Breast epithelium (tissue), 4 donors: ENCODE measurements at regions not wholly inside any gene's neighbourhood (a gene's known extent, or its start where the extent isn't known, plus 50 kb on each side); places are given as distances from the start of the nearest gene placed in this dataset.
"Not testable (repeated sequence)": the region's sequence is repeated elsewhere in the genome, so short reads cannot be mapped to it uniquely, and the experiment has no call there.

Experiments
- DNase-seq, 2 donors: peaks; one replicate each; pipeline ENCODE4 v3.0.0-alpha.2; 2019; ENCODE audit warnings: low spot score in 2 of 2
- H3K27ac ChIP-seq, 2 donors: fragments of 200-600 bp; sonication (generic) in 1 of 2; one replicate each; pipeline ENCODE4 v1.5.1; 2016 to 2019; ENCODE audit warnings: mild to moderate bottlenecking in 1 of 2
- H3K27me3 ChIP-seq, 2 donors: fragments of 200-600 bp; sonication (generic) in 1 of 2; one replicate each; pipeline versions ENCODE4 v1.5.1 to v1.6.0; 2017 to 2019; ENCODE audit warnings: control low read depth in 1 of 2, mild to moderate bottlenecking in 1 of 2
- H3K36me3 ChIP-seq: fragments of 200-600 bp; one replicate; pipeline ENCODE4 v1.5.1; 2019
- H3K4me1 ChIP-seq, 2 donors: fragments of 200-600 bp; sonication (generic); one replicate each; pipeline ENCODE4 v1.5.1; 2016 to 2019; ENCODE audit warnings: control low read depth in 1 of 2
- H3K4me3 ChIP-seq, 3 donors: fragments of 200-600 bp; sonication (generic); 1 replicate in 2 of 3; 2 replicates in 1 of 3; pipeline ENCODE4 v1.5.1; 2016 to 2019; ENCODE audit warnings: mild to moderate bottlenecking in 3 of 3, moderate library complexity in 2 of 3
- H3K9me3 ChIP-seq, 2 donors: fragments of 200-600 bp; sonication (generic) in 1 of 2; one replicate each; pipeline ENCODE4 v1.5.1; 2016 to 2019; ENCODE audit warnings: control low read depth in 1 of 2
- POLR2A ChIP-seq: fragments of 450-650 bp; IDR thresholded peaks from one replicate; pipeline ENCODE4 v1.6.1; 2016; ENCODE audit warnings: antibody characterized with exemption, mild to moderate bottlenecking, moderate library complexity
- POLR2AphosphoS5 ChIP-seq, 3 donors: sonication (generic); formaldehyde crosslinking; IDR thresholded peaks; one replicate each; pipeline ENCODE4 v1.6.1; 2017; ENCODE audit warnings: antibody characterized with exemption in 3 of 3
- intact Hi-C: fragments of 100-400 bp; cut with DNase I; formaldehyde crosslinking; loops from one replicate; pipeline ENCODE4 v1.15.1; 2023; ENCODE audit warnings: low total_unique reads
- TF ChIP-seq, protein P1 (sequence below), 3 donors: fragments of 450-650 bp; IDR thresholded peaks; one replicate each; pipeline ENCODE4 v1.5.1; 2016 to 2017; ENCODE audit warnings: antibody characterized with exemption in 3 of 3, mild to moderate bottlenecking in 3 of 3, moderate library complexity in 3 of 3

DNA sequence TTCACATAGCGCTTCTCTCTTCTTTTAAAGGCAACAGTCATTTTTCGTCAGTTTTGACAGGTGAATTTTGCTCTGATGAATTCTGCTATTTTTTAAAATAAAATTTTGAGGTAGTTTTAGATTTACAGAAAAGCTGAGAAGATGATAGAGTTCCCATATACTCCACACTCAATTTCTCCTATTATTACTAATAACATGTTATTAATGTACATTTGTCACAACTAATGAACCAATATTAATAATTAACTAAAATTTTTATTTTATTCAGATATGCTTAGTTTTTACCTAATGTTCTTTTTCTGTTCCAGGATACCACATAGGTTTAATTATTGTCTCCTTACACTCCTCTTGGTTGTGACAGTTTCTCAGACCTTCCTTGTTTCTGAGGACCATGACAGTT lies 197.0 kb downstream of the ZC3H11B start:
- Histone ChIP-seq H3K36me3 (no peaks in the 10 kb centered on the region), H3K9me3 (no peaks in the 10 kb centered on the region), H3K4me3 (no peak overlapping the region), H3K4me1 (no peaks in the 10 kb centered on the region), H3K27ac (no peak overlapping the region), H3K27me3 (no peaks in the 10 kb centered on the region)
- TF ChIP-seq, protein P1, sequence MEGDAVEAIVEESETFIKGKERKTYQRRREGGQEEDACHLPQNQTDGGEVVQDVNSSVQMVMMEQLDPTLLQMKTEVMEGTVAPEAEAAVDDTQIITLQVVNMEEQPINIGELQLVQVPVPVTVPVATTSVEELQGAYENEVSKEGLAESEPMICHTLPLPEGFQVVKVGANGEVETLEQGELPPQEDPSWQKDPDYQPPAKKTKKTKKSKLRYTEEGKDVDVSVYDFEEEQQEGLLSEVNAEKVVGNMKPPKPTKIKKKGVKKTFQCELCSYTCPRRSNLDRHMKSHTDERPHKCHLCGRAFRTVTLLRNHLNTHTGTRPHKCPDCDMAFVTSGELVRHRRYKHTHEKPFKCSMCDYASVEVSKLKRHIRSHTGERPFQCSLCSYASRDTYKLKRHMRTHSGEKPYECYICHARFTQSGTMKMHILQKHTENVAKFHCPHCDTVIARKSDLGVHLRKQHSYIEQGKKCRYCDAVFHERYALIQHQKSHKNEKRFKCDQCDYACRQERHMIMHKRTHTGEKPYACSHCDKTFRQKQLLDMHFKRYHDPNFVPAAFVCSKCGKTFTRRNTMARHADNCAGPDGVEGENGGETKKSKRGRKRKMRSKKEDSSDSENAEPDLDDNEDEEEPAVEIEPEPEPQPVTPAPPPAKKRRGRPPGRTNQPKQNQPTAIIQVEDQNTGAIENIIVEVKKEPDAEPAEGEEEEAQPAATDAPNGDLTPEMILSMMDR (IDR thresholded peaks at IDR 0.05) = no peak
- TF ChIP-seq POLR2AphosphoS5 (IDR thresholded peaks at IDR 0.05) (no peak), POLR2A (no peak)
- no peak for DNase-seq
- intact Hi-C loops = no loop called here

DNA sequence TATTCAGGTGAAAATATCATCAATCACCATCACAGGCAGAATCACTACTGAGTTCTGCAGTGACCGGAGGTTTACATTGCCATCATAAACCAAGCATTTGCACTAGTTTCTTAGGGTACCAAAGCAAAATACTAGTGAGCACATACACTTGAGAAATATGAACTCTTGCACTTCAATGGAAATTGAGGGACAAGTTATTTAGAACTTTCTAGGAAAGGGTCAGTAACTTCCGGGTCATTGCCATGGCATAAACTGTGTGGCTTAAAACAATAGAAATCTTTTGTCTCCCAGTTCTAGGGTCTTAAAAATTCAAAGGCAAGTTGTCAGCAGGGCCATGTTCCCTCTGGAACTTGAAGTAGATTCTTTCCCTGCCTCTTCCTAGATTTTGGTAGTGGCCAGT lies 197.5 kb downstream of the ZC3H11B start:
- no peak for DNase-seq
- no peaks in the 10 kb centered on the region for H3K9me3 ChIP-seq
- H3K36me3 ChIP-seq = no peaks in the 10 kb centered on the region
- no peak for TF ChIP-seq POLR2AphosphoS5 (IDR thresholded peaks at IDR 0.05)
- TF ChIP-seq, protein P1 (IDR thresholded peaks at IDR 0.05) = no peak
- no peaks in the 10 kb centered on the region for H3K4me1 ChIP-seq
- no peaks in the 10 kb centered on the region for H3K27me3 ChIP-seq
- H3K4me3 ChIP-seq = no peak overlapping the region
- H3K27ac ChIP-seq = no peak overlapping the region
- intact Hi-C loops = no loop called here

DNA sequence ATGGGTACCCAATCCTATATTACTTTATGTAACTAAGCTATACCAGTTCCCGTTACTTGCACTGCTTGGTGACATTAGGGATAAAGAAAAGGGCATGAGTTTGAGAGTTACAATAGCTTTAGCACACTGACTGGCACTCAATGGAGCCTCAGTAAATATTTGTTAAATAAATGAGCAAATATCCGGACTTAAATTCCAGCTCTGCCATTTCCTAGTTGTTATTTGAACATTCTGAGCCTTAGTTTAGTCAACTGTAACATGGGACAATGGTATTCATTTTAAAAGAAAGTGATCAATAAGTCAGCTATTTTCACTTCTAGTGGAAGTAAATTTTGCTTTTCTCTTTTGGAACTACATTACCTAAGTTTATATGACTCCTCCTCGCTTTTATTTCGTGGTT lies 198.7 kb downstream of the ZC3H11B start:
- intact Hi-C loops = no loop called here
- Histone ChIP-seq H3K27ac (no peak overlapping the region), H3K4me3 (no peak overlapping the region), H3K36me3 (no peaks in the 10 kb centered on the region), H3K27me3 (no peaks in the 10 kb centered on the region), H3K4me1 (no peaks in the 10 kb centered on the region), H3K9me3 (no peaks in the 10 kb centered on the region)
- no peak for DNase-seq
- no peak for TF ChIP-seq POLR2AphosphoS5 (IDR thresholded peaks at IDR 0.05)
- TF ChIP-seq, protein P1 (IDR thresholded peaks at IDR 0.05) = no peak
- TF ChIP-seq POLR2A = no peak

DNA sequence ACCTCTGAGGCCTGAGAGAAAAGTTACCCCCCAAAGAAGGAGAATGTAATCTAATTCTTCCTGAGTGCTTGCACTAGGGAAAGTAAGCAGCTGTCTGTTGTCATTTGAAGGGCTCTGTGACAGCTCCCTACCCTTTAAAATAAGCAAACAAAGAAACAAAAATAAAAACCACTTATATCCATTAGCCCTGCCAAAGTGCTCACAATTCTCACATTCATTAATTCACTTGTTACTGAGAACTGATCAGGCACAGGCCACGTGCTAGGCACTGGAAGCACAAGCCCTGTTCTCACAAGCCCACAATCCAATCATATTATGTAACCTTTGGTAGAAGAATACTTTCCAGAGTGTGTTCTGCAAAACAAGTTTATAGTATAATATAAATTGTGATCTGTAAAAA lies 199.4 kb downstream of the ZC3H11B start:
- no peaks in the 10 kb centered on the region for H3K27me3 ChIP-seq
- H3K9me3 ChIP-seq = no peaks in the 10 kb centered on the region
- H3K4me1 ChIP-seq = no peaks in the 10 kb centered on the region
- DNase-seq = no peak
- no peak overlapping the region for H3K4me3 ChIP-seq
- H3K27ac ChIP-seq = no peak overlapping the region
- TF ChIP-seq POLR2AphosphoS5 (IDR thresholded peaks at IDR 0.05) (no peak), POLR2A (no peak)
- TF ChIP-seq, protein P1 (IDR thresholded peaks at IDR 0.05) = no peak
- intact Hi-C loops = no loop called here
- no peaks in the 10 kb centered on the region for H3K36me3 ChIP-seq

DNA sequence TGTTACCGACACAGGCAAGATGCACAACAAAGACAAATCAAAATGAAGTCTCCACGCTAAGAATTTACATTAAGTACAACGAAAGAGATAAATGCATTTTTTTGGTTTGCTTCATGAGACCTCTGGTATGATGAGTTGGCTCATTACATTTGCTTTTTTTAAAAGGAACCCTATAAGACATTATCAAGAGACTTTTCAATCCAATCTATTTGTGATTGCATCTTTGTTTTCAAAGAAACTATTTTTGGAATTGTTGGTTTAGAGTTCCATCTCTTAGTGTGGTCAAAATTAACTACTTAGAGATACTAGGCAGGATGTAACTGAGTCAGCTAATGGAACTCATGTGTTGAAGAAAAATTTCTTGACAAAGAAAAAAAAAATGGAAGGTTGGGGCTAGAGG lies 200.1 kb downstream of the ZC3H11B start:
- Histone ChIP-seq H3K27me3 (no peaks in the 10 kb centered on the region), H3K4me3 (no peak overlapping the region), H3K36me3 (no peaks in the 10 kb centered on the region), H3K4me1 (no peaks in the 10 kb centered on the region), H3K27ac (no peak overlapping the region), H3K9me3 (no peaks in the 10 kb centered on the region)
- TF ChIP-seq POLR2A = no peak
- no peak for TF ChIP-seq POLR2AphosphoS5 (IDR thresholded peaks at IDR 0.05)
- TF ChIP-seq, protein P1 (IDR thresholded peaks at IDR 0.05) = no peak
- DNase-seq = no peak
- intact Hi-C loops = no loop called here

DNA sequence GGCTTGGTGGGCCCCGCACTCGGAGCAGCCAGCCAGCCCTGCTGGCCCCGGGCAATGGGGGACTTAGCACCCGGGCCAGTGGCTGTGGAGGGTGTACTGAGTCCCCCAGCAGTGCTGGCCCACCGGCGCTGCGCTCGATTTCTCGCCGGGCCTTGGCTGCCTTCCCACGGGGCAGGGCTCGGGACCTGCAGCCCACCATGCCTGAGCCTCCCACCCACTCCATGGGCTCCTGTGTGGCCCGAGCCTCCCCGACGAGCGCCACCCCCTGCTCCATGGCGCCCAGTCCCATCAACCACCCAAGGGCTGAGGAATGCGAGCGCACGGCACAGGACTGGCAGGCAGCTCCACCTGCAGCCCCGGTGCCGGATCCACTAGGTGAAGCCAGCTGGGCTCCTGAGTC lies 202.2 kb downstream of the ZC3H11B start:
- H3K27ac ChIP-seq, H3K36me3 ChIP-seq, H3K4me3 ChIP-seq, H3K27me3 ChIP-seq, H3K4me1 ChIP-seq, H3K9me3 ChIP-seq, intact Hi-C loops, DNase-seq: not testable (repeated sequence)
